Heart right ventricle (tissue), 16 donors: ENCODE measurements at regions not wholly inside any gene's neighbourhood (a gene's known extent, or its start where the extent isn't known, plus 50 kb on each side); places are given as distances from the start of the nearest gene placed in this dataset.

Experiments
- ATAC-seq, 8 donors: fragments of 200-7000 bp; cut with Tn5 transposase; one replicate each; pipeline ENCODE4 v1.9.1; 2020; ENCODE audit warnings: mild to moderate bottlenecking in 8 of 8, moderate library complexity in 8 of 8, moderate number of reproducible peaks in 1 of 8
- DNase-seq, 2 donors: peaks; one replicate each; pipeline ENCODE4 v3.0.0-alpha.2; 2020
- H3K27ac ChIP-seq, 10 donors: fragments of 200-600 bp; sonication (generic) in 2 of 10; one replicate each; pipeline versions ENCODE4 v1.5.0 to v1.8.0; 2020 to 2022; ENCODE audit warnings: mild to moderate bottlenecking in 3 of 10
- H3K27me3 ChIP-seq, 7 donors: fragments of 200-600 bp; one replicate each; pipeline ENCODE4 v1.8.0; 2021 to 2022; ENCODE audit warnings: mild to moderate bottlenecking in 2 of 7
- H3K36me3 ChIP-seq, 9 donors: fragments of 200-600 bp; sonication (generic) in 1 of 9; one replicate each; pipeline versions ENCODE4 v1.5.0 to v1.8.0; 2020 to 2022; ENCODE audit warnings: mild to moderate bottlenecking in 2 of 9
- H3K4me1 ChIP-seq, 9 donors: fragments of 200-600 bp; sonication (generic) in 1 of 9; one replicate each; pipeline versions ENCODE4 v1.5.0 to v1.8.0; 2020 to 2022; ENCODE audit warnings: mild to moderate bottlenecking in 4 of 9
- H3K4me3 ChIP-seq, 10 donors: fragments of 200-600 bp; sonication (generic) in 2 of 10; one replicate each; pipeline versions ENCODE4 v1.5.0 to v1.8.0; 2020 to 2022; ENCODE audit warnings: mild to moderate bottlenecking in 7 of 10, moderate library complexity in 2 of 10
- H3K9me3 ChIP-seq, 11 donors: fragments of 200-600 bp in 10 of 11; sonication (generic) in 2 of 11; one replicate each; pipeline versions ENCODE4 v1.5.0 to v1.8.0; 2013 to 2022; ENCODE audit warnings: mild to moderate bottlenecking in 2 of 11, control low read depth in 1 of 11, moderate library complexity in 1 of 11
- CTCF ChIP-seq, 9 donors: fragments of 200-600 bp; sonication (generic) in 2 of 9; IDR thresholded peaks; one replicate each; pipeline versions ENCODE4 v1.5.0 to v1.8.0; 2021 to 2022; ENCODE audit warnings: antibody characterized with exemption in 9 of 9, mild to moderate bottlenecking in 5 of 9, moderate library complexity in 1 of 9
- WGBS, 2 donors: extraction: QIAGEN DNeasy Blood & Tissue Kit; methylation state at CpG; one replicate each; pipeline ENCODE4 v1.1.7; 2013; ENCODE audit warnings: inconsistent platforms in 1 of 2; 5-methylcytosine and 5-hydroxymethylcytosine counted together
- intact Hi-C, 10 donors: fragments of 100-400 bp; cut with DNase I; formaldehyde crosslinking; loops; one replicate each; pipeline versions ENCODE4 v1.11.1 to v1.14.2; 2022
- donor health status: Arrhythmogenic right ventricular cardiomyopathy.
- donor health status: ischemic (EF 13 %, LVEDD 7.1; RV severe dilation, severe dysfunction).
- donor health status: healthy with polysubstance abuse.
- donor health status: DM: no; HTN: yes; CAD: no.
- donor health status: DM: no; HTN: no; CAD: no.
- donor health status: ischemic (EF 25% LVEDD 6.9; RV normal size, moderate dysfunction).
- donor health status: ischemic (EF 25% LVEDD 5.7; RV mildly dilated, moderate dysfunction).
- donor health status: healthy.
- donor health status: DM: yes; HTN: yes; CAD: no.
- donor health status: Ischemic cardiomyopathy.
- donor health status: ischemic (EF 35%, LVEDD 5.7; RV mildly dilated, moderate dysfunction).
- donor health status: nonischemic (EF 11% LVEDD 7.7; RV severe dilation, severe dysfunction).
- donor health status: DM: yes; HTN: yes; CAD: no.
- donor health status: PGD.
- donor health status: ischemic (EF 29% LVEDD 5.4; RV normal size, mild dysfunction).
- donor health status: nonischemic (EF 23%, LVEDD 6.1; RV moderate dilation, normal function).

GRCh38 chr2:9113916-9114315 lies 92.7 kb upstream of the ASAP2 start:
- Histone ChIP-seq H3K36me3 (no peaks in the 10 kb centered on the region), H3K4me3 (no peak overlapping the region), H3K27ac (no peak overlapping the region), H3K9me3 (no peaks in the 10 kb centered on the region), H3K4me1 (peaks cover 0 to 4% (median 0%) of the 10 kb centered on the region in 9 donors), H3K27me3 (no peaks in the 10 kb centered on the region)
- DNase-seq (no peak), ATAC-seq (no peak)
- intact Hi-C loops: no loop called here
- 77 to 89% methylated on average over 5 of the region's 5 CpGs for WGBS, 2 donors
- TF ChIP-seq CTCF (IDR thresholded peaks at IDR 0.05): no peak

- TF ChIP-seq CTCF (IDR thresholded peaks at IDR 0.05): no peak
- Histone ChIP-seq H3K4me1 (peaks cover 0 to 7% (median 3%) of the 10 kb centered on the region in 9 donors), H3K4me3 (no peak overlapping the region), H3K27ac (no peak overlapping the region), H3K9me3 (no peaks in the 10 kb centered on the region), H3K27me3 (no peaks in the 10 kb centered on the region), H3K36me3 (no peaks in the 10 kb centered on the region)
- intact Hi-C loops: no loop called here
- DNase-seq (no peak), ATAC-seq (no peak)
- WGBS, 2 donors: 79 to 83% methylated on average over 6 of the region's 6 CpGs
Measured at GRCh38 chr2:9113262-9113661, 93.3 kb upstream of the ASAP2 start.

GRCh38 chr2:9112079-9112721 lies 94.4 kb upstream of the ASAP2 start:
- ATAC-seq (peak in 5 of 8 donors; percentile 34 to 76 (median 59)), DNase-seq (no peak)
- WGBS, 2 donors: 66 to 72% methylated on average over 23 of the region's 23 CpGs
- Histone ChIP-seq H3K4me3 (no peak overlapping the region), H3K27me3 (no peaks in the 10 kb centered on the region), H3K9me3 (no peaks in the 10 kb centered on the region), H3K36me3 (no peaks in the 10 kb centered on the region), H3K4me1 (peaks cover 2 to 18% (median 11%) of the 10 kb centered on the region in 9 donors), H3K27ac (no peak overlapping the region)
- intact Hi-C loops: no loop called here
- no peak for TF ChIP-seq CTCF (IDR thresholded peaks at IDR 0.05)

- ATAC-seq: no peak
- no peaks in the 10 kb centered on the region for H3K9me3 ChIP-seq
- H3K27me3 ChIP-seq: no peaks in the 10 kb centered on the region
- TF ChIP-seq CTCF (IDR thresholded peaks at IDR 0.05): peak in 3 of 9 donors; percentile 11 to 14 (median 12)
- peaks cover 2 to 26% (median 18%) of the 10 kb centered on the region in 9 donors for H3K4me1 ChIP-seq
- intact Hi-C loops: no loop called here
- no peaks in the 10 kb centered on the region for H3K36me3 ChIP-seq
- H3K4me3 ChIP-seq: no peak overlapping the region
- WGBS, 2 donors: 93 to 94% methylated on average over 15 of the region's 15 CpGs
- H3K27ac ChIP-seq: no peak overlapping the region
- DNase-seq: no peak
Measured at GRCh38 chr2:9110893-9111569, 95.6 kb upstream of the ASAP2 start.
